Effector CD8-positive, alpha-beta T cell (primary cell): ENCODE measurements at regions not wholly inside any gene's neighbourhood (a gene's known extent, or its start where the extent isn't known, plus 50 kb on each side); places are given as distances from the start of the nearest gene placed in this dataset.
"Not testable (repeated sequence)": the region's sequence is repeated elsewhere in the genome, so short reads cannot be mapped to it uniquely, and the experiment has no call there.

Source experiments
- DNase-seq: peaks from one replicate; lab custom pipeline; 2025; lab: John Stamatoyannopoulos, UW

DNA sequence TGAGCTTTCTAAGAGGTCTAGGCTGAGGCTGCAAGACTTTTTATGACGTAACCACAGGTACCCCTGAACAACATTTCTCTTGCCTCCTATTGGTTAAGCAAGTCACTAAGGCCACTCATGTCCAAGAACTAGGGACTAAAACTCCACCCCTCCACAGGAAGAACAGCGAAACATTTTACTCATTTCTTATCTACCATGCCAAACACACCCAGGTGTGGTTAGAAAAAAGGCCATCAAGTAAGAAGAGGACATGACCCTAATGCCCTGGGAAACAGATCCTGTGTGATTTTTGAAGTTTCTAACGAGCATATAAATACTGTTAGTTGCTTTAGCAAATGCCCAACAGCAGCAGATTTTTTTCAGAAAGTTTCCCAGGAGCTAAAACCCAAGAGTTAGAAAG lies 282.4 kb upstream of the DYNLRB2 start:
- no peak for DNase-seq

DNA sequence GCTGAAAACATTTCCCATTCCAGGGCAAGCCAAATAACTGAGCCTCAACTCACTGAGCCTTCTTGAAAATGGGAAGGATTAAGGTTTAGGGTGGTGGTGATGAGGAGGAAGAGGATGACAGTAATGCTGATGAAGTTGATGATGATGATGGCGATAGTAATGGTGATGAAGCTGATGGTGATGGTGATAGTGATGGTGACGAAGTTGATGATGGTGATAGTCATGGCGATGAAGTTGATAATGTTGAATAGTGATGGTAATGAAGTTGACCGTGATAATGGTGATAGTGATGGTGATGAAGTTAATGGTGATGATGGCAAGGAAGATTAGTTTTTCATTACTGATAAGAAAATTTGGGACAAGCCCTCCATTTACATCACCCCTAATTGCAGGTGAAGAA lies 285.8 kb upstream of the DYNLRB2 start:
- no peak for DNase-seq

DNA sequence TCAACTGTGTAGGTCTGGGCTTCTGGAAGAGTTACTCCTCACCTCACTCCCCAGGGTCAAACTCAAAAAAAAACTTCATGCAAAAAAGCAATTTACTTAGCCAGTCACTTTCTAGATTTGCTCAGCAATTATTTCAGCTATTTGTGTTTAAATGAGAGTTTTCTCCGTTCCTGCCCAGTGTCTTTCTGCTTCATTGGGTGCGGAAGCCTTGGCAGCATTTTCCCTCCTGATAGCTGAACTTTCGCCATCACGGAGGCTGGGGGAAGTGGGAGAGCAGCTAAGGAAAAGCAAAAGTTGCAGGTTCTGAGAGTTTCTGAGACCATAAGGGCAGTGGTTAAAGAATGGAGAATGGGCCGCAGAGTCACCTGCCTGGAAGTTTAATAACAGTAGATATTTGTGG lies 287.1 kb upstream of the DYNLRB2 start:
- DNase-seq = no peak

DNA sequence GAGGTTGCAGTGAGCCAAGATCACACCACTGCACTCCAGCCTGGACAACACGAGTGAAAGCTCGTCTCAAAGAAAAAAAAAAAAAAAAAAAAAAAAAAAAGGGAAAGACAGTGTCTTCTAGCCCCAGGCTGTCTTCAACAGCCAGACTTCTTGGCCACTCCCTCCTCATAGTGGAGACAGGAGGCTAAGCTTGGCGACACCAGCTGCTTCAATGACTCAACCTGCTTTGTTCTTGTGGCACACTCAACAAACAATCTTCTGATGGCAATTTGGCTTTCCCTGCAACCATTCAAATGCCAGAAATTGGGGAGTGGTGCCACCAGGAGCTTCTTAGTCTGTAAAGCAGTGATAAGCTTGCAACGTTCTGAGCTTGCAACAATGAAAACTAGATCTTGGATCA lies 290.4 kb upstream of the DYNLRB2 start:
- no peak for DNase-seq

DNA sequence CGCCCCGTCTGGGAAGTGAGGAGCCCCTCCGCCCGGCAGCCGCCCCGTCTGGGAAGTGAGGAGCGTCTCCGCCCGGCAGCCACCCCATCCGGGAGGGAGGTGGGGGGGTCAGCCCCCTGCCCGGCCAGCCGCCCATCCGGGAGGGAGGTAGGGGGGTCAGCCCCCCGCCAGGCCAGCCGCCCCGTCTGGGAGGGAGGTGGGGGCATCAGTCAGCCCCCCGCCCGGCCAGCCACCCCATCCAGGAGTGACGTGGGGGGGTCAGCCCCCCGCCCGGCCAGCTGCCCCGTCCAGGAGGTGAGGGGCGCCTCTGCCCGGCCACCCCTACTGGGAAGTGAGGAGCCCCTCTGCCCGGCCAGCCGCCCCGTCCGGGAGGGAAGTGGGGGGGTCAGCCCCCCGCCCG lies 297.5 kb upstream of the DYNLRB2 start:
- DNase-seq = not testable (repeated sequence)

DNA sequence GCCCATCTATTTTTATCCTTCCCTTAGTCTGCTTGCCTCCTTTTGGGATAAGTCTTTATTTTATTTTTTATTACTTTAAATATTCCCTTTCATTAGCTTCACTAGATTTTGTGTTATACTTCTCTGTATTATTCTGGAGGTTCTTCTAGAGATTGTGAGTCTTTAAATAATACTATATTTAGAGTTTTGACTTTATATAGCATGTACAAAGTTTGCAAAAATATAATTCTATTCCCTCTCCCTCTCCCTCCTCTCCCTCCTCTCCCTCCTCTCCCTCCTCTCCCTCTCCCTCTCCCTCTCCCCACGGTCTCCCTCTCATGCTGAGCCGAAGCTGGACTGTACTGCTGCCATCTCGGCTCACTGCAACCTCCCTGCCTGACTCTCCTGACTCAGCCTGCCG lies 298.5 kb upstream of the DYNLRB2 start:
- not testable (repeated sequence) for DNase-seq

DNA sequence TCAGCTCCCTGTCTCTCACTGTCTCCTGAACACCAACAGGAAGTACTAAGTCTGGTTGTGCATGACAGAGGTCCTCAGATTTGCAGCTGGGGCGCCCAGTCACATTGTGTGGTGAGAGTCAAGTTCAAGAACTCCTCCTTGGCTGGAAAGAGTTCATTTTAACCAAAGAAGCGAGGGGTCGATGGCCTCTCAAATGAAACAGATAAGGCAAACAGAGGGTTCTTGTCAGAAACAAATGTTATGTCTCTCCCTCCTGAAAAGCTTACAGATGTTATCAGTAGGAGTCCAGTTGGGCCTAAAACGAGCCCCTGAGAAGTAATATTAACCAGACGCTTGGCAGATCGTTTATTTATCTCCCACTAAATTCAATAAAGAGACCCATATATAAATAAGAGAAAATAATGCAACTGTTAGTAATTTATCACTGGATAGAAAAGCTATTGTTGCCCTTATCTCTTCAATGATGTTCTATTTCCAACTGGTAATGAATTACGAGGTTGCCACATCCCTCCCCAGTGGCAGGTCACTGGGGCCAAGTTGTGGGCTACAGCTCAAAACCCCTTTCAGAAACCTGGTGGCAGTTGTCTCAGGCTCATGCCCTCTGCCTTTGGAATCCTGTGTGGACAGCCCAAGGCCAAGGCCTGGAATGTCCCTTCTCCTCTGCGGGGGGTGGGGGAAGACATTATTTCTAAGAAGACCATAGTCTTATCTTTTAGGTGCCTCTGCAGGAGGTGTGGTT lies 307.5 kb upstream of the DYNLRB2 start:
- DNase-seq = no peak

DNA sequence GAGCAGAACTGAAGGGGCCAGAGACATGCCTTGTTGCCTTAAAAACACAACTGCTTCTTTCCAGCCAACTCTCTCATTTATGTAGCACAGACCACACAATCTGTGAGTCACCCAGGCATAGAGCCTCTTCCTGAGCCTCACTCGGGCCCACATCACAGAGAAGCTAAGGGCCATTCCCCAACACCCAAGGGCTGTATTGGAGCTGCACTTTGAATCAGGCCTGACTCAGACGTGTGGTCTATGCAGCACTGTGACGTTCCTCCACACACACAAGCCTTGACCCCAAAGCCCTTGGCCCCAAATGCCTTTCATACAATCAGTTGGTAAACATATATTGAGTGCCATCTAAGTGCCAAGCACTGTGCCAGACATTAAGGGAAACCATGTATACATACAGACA lies 308.9 kb upstream of the DYNLRB2 start:
- DNase-seq = no peak

DNA sequence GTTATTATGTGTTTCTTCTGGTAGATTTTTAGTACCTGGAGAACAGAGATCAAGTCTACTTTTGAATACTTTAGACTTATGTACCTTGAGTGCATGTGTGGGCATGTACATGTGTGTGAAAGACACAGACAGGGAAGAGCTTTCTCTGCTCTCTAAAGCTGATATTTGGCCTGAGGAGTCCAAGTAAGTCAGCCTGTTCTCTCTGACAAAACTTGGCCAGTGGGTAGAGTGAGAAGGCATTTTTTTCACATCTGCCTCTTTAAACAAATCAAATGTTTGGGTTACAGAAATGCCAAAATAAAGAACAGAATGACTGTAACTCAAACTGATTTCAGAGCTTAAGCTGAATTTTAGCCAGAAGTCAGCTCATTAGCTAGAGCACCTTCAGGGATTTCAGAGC lies 309.7 kb upstream of the DYNLRB2 start:
- no peak for DNase-seq

DNA sequence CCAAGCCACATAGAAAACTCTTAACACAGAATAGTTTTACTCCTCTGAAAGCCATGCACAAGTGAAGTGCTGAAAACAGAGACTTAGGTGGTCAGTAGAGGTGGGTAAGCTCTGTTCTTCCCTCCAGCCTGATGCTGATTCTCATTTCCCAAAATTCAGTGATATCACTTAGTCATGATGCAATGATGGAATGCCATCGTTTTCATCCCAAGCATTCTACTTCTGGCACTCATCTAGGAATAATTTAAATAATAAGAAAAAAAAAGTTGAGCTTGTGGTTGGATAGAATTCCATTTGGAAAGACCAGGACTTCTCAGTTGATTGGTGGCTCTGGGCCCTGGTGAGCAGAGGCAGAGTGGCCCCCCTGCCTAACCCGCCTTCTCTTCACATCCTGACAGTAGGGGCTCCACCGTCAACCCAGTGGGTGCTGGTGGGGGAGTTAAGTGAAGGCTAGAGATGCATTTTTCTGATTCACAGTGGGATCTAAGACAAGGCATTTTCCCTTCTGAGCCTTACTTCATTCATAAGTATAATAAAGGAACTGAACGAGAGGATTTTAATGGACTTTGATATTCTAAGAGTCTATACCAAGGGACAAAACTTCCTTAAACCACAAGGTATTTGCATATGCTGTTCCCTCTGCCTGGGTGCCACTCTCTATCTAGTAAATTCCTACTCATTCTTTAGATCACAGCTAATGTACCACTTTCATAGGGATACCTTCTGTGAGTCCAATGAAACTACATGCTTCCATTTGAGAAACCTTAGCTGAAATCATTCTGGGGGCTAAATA lies 310.3 kb upstream of the DYNLRB2 start:
- no peak for DNase-seq

DNA sequence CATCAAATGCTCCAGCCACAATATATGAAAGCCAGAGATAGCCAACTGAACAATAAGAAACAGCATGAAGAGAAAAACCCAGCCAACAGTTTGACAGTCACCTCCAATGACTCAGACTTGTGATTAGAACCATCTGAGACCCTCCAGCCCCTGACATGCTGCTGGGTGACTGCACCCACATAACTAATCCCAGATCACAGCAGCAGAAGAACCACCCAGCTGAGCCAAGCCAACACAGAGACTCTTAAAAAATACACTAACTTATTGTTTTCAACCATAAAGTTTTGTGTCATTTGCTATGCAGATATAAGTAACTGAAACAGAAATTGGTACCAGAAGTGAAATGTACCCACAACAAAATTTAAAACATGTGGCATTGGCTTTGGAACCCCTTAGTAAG lies 314.3 kb upstream of the DYNLRB2 start:
- no peak for DNase-seq

DNA sequence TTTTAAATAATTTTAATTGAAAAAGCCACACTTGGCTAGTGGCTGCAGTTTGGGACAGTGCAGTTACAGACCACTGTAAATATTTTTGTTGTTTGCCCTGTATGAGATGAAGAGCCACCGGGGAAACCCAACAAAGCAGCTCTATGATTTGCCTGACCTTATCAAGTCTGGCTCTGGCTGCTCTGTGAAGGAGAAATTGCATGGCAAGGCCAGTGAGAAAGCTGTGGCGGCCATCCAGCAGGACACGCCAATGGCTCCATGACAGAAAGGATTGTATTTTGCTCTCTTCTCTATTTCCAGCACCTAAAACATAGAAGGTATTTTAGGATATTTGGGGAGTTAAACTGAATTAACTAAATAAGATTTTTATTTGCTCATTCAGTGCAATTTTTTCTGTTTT lies 330.0 kb upstream of the DYNLRB2 start:
- DNase-seq = no peak

DNA sequence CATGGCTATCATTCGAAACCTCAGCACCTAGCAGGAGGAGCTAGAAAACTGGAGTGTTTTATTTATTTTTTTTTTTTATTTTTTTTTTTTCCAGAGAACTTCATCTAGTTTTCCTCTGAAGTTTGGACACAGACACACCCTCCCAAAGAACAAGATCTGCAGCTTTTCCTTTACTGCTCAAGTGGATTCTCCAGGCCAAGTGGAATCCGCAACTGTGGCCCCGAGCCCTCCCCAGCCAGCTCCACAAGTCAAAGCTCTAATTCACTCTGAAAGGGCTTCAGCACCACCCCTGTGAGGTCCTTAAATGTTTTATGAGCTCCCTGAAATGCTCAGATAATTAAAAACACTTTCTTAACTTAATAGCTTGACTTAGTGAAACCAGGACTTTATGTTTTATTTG lies 332.1 kb upstream of the DYNLRB2 start:
- no peak for DNase-seq

DNA sequence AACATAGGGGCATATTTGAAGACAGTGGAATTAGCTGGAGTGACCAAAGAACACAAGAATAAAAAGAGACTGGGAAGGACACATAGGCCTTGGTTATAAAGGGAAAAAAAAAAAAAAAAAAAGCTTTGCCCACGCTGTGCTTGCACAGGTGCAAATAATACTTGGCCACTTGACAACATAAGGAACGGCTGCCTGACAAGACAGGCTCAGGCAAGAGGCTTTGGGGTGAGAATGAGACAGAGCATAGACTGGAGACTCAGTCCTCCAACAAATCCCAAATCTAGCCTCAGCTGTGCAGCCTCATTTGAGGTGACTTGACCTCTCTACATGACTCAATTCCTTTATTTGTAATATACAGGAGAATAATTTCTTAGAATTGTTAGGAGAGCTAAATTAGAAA lies 332.8 kb upstream of the DYNLRB2 start:
- DNase-seq = no peak

DNA sequence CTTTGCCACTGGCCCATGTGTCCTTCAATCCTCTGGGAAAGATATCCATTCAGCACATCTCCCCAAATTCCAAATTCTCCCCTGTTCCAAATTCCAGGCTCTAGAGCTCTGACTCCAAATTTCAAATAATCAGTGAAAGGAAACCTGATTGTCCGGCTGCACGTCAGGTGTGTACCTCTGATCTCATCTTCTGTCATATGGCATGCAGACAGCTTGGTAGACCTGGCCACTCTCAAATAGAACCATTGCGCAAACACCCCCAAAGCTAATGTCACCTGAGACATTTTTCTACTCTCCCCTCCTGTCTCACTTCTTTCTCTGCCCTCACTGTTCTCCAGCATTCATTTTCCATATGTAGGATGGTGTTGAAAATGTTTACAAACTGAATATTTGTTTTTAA lies 337.0 kb upstream of the DYNLRB2 start:
- no peak for DNase-seq

DNA sequence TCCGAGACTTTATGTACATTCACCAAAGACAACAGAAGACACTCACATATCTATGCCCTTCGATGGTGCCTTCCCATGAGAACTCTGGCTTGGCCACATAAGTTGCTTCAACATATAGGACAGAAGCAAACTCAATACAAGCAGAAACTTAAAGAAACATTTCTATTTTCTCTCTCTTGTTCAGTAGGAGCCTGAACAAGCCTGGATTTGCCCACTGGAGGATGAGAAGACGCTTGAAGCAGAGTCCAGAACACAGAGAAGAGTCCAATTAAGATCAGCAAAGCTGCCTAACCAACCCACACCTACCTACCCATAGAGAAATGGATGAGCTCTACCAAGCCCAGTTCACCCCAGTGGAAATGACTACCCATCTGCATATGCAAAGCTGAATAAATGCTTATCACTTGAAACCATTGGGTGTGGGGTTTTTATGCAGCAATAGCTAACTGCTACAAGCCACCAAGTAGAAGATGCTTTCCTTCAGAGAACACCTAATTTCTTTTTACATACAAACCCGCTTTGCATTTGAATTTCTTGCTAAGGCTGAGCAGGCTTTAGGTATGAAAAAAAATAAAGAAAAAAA lies 337.9 kb upstream of the DYNLRB2 start:
- no peak for DNase-seq

DNA sequence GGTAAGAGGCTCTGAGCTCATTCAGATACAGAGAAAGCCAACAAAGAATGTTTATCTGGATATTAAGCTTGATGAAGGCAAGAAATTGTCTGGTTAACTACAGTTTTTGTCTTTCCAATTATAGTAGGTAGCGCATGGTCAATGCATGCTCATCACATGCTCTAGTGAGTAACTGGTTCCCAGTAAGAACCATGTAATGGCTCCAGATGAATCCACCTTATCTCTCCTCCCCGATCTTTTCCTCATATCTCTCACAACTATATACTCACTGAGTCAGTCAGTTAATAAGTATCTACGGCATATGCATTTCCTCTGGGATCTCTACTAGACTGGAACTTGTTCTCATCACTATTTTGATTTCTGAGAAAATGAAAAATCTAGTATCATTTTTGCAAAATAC lies 340.7 kb upstream of the DYNLRB2 start:
- DNase-seq = no peak

DNA sequence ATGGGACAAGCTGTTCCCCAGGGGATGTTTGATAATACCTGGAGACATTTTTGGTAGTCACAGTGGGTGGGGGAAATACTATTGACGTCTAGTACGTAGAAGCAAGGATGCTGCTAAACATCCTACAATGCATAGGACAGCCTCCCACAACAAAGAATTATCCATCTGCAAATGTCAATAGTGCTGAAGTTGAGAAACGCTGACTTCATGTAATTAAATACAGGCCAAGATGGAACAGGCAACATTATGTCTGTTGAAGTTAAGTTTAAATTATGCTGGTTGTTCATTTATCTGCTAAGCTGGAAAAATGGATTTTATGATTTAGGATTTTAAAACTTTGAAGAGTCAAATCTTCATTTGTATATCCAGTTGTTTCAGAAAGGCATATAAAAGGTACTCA lies 341.2 kb upstream of the DYNLRB2 start:
- no peak for DNase-seq

DNA sequence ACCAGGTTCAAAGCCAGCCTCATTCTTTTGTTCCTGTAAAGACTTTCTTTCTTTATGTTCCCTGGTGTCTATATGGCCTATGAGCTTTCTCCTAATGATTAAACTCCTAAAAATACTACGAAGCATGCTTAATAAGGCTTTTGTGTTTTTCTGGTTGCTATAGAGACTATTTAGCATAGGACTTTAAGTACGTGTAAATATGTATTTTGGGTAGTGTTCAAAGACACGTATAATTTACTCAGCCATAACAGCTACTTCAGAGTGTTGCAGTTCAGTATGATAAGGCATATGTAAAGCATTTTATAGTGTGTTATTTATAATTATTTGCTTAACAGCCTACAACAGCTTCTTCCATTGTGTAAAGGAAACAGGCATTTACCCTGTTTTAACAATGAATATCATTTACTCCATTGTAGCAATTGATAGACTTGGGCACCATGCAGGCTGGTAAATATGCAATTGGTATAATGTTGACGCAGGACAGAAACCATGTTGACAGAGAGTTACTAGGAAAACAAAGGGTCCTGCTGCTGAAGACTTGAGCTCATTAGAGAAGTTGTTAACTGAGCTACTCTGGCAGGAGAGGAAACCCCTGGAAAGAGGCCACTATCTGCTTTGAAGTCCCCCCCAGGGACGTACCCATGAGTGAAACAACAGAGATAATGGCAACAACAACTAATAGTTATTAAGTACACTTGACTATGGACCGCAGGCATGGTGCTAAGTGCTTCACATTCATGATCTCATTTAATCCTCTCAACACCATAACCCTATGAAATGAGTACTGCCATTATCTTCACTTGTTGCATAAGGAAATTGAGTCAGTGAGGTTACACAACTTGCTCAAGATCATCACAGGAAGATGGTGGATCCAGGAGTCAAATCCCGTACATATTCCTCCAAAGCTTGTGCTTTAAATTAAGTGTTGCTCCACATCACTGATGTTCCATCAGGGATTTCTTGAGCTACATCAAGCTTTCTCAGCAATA lies 342.2 kb upstream of the DYNLRB2 start:
- DNase-seq = no peak

DNA sequence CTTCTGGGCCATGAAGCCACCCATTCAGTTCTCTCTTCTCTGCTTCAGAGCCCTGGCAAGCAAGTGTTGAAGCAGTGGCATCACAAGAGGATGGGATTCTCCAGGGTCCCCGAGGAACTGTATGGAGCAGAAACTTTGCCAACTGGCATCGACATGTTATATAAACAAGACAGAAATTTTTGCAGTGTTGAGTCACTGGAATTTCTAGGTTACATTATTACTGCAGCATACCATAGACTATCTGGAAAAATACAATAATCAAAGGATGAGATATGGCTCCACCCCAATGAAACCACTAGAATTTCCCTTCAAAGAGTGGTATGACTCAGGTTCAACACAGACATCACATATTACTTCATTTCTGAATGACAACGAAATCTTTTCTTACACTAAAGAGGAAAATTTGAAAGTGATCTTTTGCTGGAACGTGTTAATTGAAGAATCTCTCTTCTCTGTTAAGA lies 343.0 kb upstream of the DYNLRB2 start:
- DNase-seq = no peak

DNA sequence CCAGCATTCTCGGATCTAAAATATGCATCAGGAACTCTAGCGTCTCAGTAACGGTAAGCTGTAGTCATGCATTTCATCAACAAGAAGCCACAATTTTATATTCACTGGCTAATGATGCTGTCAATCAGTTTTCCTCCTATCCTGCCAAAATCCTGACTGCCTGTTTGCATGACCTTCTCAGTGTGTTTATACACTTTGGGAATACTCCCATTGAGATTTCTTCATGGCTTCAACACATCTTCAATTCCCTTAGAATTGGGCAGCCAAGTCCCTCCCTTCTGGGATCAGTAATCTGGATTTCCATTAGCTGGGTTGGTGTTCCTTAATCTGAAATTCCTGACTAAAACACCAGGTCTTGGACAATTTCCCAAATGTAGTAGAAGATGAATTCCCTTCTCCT lies 348.9 kb upstream of the DYNLRB2 start:
- no peak for DNase-seq
